ENCODE measurements at regions not wholly inside any gene's neighbourhood (a gene's known extent, or its start where the extent isn't known, plus 50 kb on each side); places are given as distances from the start of the nearest gene placed in this dataset.
A peak's percentile ranks its signal among the peaks of the same experiment; 100 is the strongest.

DNA sequence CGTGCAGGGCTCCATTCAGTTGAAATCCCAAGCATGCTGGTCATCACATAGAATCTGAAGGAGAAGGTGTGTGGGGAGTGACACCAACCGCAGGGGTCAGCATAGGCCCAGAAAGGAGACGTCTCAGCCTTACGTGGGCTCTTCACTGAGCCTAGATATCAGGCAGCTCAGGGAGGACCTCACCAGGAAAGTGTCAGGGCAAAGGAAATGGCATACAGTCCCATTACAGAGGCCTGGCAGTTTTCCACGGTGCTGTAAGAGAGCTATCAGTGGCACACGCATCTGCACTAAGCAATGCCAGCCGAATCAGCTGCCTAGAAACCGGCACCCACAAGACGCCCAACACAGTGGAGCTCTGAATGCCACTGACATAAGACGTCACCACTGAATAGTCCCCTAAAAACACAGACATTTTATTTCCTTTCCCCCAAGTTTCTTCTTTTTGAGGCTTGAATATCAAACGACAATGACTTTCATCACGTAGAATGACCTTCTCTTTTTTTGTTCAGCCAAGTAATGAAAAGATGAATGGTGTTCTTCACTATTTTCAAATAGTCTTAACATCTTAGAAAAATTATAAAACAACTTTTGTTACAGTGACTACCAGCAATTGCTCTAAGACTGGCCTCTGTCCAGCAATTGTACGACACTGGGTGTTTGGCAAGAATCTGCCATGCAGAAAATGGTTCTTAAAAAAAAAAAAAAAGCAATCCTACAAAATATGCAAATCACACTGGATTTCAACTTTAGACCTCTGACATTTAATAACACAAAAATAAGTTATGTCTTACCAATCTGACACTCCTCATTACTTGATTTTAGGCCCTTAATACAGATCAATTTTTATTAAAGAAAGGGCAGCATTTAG, 88.9 kb upstream of the FOXQ1 start:
- TF ChIP-seq POLR2A (IDR thresholded peaks at IDR 0.05) = no peak
- TF ChIP-seq, protein P1, sequence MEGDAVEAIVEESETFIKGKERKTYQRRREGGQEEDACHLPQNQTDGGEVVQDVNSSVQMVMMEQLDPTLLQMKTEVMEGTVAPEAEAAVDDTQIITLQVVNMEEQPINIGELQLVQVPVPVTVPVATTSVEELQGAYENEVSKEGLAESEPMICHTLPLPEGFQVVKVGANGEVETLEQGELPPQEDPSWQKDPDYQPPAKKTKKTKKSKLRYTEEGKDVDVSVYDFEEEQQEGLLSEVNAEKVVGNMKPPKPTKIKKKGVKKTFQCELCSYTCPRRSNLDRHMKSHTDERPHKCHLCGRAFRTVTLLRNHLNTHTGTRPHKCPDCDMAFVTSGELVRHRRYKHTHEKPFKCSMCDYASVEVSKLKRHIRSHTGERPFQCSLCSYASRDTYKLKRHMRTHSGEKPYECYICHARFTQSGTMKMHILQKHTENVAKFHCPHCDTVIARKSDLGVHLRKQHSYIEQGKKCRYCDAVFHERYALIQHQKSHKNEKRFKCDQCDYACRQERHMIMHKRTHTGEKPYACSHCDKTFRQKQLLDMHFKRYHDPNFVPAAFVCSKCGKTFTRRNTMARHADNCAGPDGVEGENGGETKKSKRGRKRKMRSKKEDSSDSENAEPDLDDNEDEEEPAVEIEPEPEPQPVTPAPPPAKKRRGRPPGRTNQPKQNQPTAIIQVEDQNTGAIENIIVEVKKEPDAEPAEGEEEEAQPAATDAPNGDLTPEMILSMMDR (IDR thresholded peaks at IDR 0.05) = no peak
- ATAC-seq = peak in 1 of 4 donors; percentile 55
- intact Hi-C loops (cut with DNase I) = no loop called here
- H3K27ac ChIP-seq = no peak overlapping the region
- H3K4me1 ChIP-seq = peaks cover 0 to 6% (median 0%) of the 10 kb centered on the region in 4 donors
- 74% methylated on average over 7 of the region's 13 CpGs for WGBS (ENCODE audit: insufficient coverage, low coverage, low lambda C conversion rate, missing lambda C conversion rate)
- H3K36me3 ChIP-seq = no peaks in the 10 kb centered on the region
- no peaks in the 10 kb centered on the region for H3K9me3 ChIP-seq
- H3K27me3 ChIP-seq = no peaks in the 10 kb centered on the region
- DNase-seq = peak in 1 of 3 donors; percentile 39
- no peak overlapping the region for H3K4me3 ChIP-seq

GRCh38 chr6:1217396-1217795, 94.5 kb upstream of the FOXQ1 start:
- no peaks in the 10 kb centered on the region for H3K27me3 ChIP-seq
- H3K4me1 ChIP-seq = no peaks in the 10 kb centered on the region
- H3K9me3 ChIP-seq = no peaks in the 10 kb centered on the region
- intact Hi-C loops (cut with DNase I) = no loop called here
- H3K27ac ChIP-seq = no peak overlapping the region
- WGBS (ENCODE audit: insufficient coverage, low coverage, low lambda C conversion rate, missing lambda C conversion rate) = 64% methylated on average over 3 of the region's 5 CpGs
- ATAC-seq (no peak), DNase-seq (no peak)
- no peak for TF ChIP-seq POLR2A (IDR thresholded peaks at IDR 0.05)
- TF ChIP-seq, protein P1 (IDR thresholded peaks at IDR 0.05) = no peak
- no peak overlapping the region for H3K4me3 ChIP-seq
- no peaks in the 10 kb centered on the region for H3K36me3 ChIP-seq

DNA sequence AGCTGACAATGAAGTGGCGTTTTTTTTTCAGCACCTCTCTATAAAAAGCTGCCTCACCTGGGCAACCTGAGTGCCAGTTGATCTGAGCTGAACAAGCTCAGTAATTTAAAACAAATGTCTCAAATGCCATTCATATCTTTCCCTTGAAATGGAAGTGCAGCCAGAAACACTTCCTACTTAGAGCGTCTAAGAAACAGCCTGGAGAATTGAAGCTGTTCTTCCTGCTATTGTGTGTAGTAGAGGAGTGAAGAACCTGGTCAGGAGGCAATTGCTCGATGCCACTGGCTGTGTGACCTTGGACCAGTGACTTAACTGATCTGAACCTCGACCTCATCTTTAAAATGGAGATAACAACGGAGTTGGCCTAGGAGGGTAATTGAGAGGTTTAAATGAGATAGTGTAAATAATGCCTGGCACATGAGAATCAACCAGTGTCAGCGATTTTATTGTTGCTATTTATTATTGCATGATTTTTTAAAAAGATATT, 95.4 kb upstream of the FOXQ1 start:
- no peak overlapping the region for H3K4me3 ChIP-seq
- no peaks in the 10 kb centered on the region for H3K4me1 ChIP-seq
- WGBS (ENCODE audit: insufficient coverage, low coverage, low lambda C conversion rate, missing lambda C conversion rate) = 28% methylated on average over 6 of the region's 6 CpGs
- no peaks in the 10 kb centered on the region for H3K27me3 ChIP-seq
- no peaks in the 10 kb centered on the region for H3K9me3 ChIP-seq
- intact Hi-C loops (cut with DNase I) = no loop called here
- TF ChIP-seq POLR2A (IDR thresholded peaks at IDR 0.05) = no peak
- TF ChIP-seq, protein P1 (IDR thresholded peaks at IDR 0.05) = no peak
- ATAC-seq = no peak
- no peak for DNase-seq
- no peaks in the 10 kb centered on the region for H3K36me3 ChIP-seq
- no peak overlapping the region for H3K27ac ChIP-seq

- WGBS (ENCODE audit: insufficient coverage, low coverage, low lambda C conversion rate, missing lambda C conversion rate) = 79% methylated on average over 10 of the region's 11 CpGs
- no peak overlapping the region for H3K27ac ChIP-seq
- H3K4me3 ChIP-seq = no peak overlapping the region
- H3K9me3 ChIP-seq = no peaks in the 10 kb centered on the region
- H3K27me3 ChIP-seq = no peaks in the 10 kb centered on the region
- H3K4me1 ChIP-seq = no peaks in the 10 kb centered on the region
- TF ChIP-seq, protein P1 (IDR thresholded peaks at IDR 0.05) = no peak
- TF ChIP-seq POLR2A (IDR thresholded peaks at IDR 0.05) = no peak
- no peak for ATAC-seq
- no peak for DNase-seq
- H3K36me3 ChIP-seq = no peaks in the 10 kb centered on the region
- intact Hi-C loops (cut with DNase I) = no loop called here
Measured at GRCh38 chr6:1215884-1216487, 95.9 kb upstream of the FOXQ1 start.
